ENCODE measurements at regions not wholly inside any gene's neighbourhood (a gene's known extent, or its start where the extent isn't known, plus 50 kb on each side); places are given as distances from the start of the nearest gene placed in this dataset.

- H3K9ac ChIP-seq (ENCODE audit: low read depth, low read length) = no peak overlapping the region
- no peaks in the 10 kb centered on the region for H3K36me3 ChIP-seq (ENCODE audit: insufficient read depth, low read depth, low read length)
- H3K4me3 ChIP-seq (ENCODE audit: low read length) = no peak overlapping the region
- H3K9me3 ChIP-seq (ENCODE audit: insufficient read depth, low read depth, low read length) = 0 out of 2 replicates have a peak, but pooled peaks cover 3% of the 10 kb centered on the region
- no peak overlapping the region for H3K27ac ChIP-seq (ENCODE audit: low read length)
- peaks cover 18% of the 10 kb centered on the region; the same call in 1 of the 2 replicates for H3K4me1 ChIP-seq (ENCODE audit: insufficient read depth, low read length)
- H3K27me3 ChIP-seq (ENCODE audit: insufficient read depth, low read length) = no peaks in the 10 kb centered on the region
Observed at GRCh38 chr13:90395846-90396245, 951.6 kb upstream of the MIR17HG start.

GRCh38 chr13:90396266-90396665 lies 951.2 kb upstream of the MIR17HG start:
- Histone ChIP-seq H3K4me1 (ENCODE audit: insufficient read depth, low read length) (peaks cover 18% of the 10 kb centered on the region; the same call in 1 of the 2 replicates), H3K27ac (ENCODE audit: low read length) (no peak overlapping the region), H3K9me3 (ENCODE audit: insufficient read depth, low read depth, low read length) (0 out of 2 replicates have a peak, but pooled peaks cover 3% of the 10 kb centered on the region), H3K36me3 (ENCODE audit: insufficient read depth, low read depth, low read length) (no peaks in the 10 kb centered on the region), H3K4me3 (ENCODE audit: low read length) (no peak overlapping the region), H3K9ac (ENCODE audit: low read depth, low read length) (no peak overlapping the region), H3K27me3 (ENCODE audit: insufficient read depth, low read length) (no peaks in the 10 kb centered on the region)

- Histone ChIP-seq H3K36me3 (ENCODE audit: insufficient read depth, low read depth, low read length) (no peaks in the 10 kb centered on the region), H3K27ac (ENCODE audit: low read length) (no peak overlapping the region), H3K27me3 (ENCODE audit: insufficient read depth, low read length) (no peaks in the 10 kb centered on the region)
Observed at GRCh38 chr13:90397503-90397902, 950.0 kb upstream of the MIR17HG start.

GRCh38 chr13:90400372-90400771 lies 947.1 kb upstream of the MIR17HG start:
- Histone ChIP-seq H3K9me3 (ENCODE audit: insufficient read depth, low read depth, low read length) (0 out of 2 replicates have a peak, but pooled peaks cover 3% of the 10 kb centered on the region), H3K36me3 (ENCODE audit: insufficient read depth, low read depth, low read length) (no peaks in the 10 kb centered on the region), H3K27me3 (ENCODE audit: insufficient read depth, low read length) (no peaks in the 10 kb centered on the region)

More at GRCh38 chr13:90397503-90397902, 950.0 kb upstream of the MIR17HG start:
- H3K9ac ChIP-seq (ENCODE audit: low read depth, low read length) = no peak overlapping the region
- 0 out of 2 replicates have a peak, but pooled peaks cover 3% of the 10 kb centered on the region for H3K9me3 ChIP-seq (ENCODE audit: insufficient read depth, low read depth, low read length)
- H3K4me1 ChIP-seq (ENCODE audit: insufficient read depth, low read length) = peaks cover 18% of the 10 kb centered on the region; the same call in 1 of the 2 replicates
- no peak overlapping the region for H3K4me3 ChIP-seq (ENCODE audit: low read length)

GRCh38 chr13:90401150-90401549 lies 946.3 kb upstream of the MIR17HG start:
- H3K9me3 ChIP-seq (ENCODE audit: insufficient read depth, low read depth, low read length) = 0 out of 2 replicates have a peak, but pooled peaks cover 3% of the 10 kb centered on the region
- no peak overlapping the region for H3K4me3 ChIP-seq (ENCODE audit: low read length)
- H3K9ac ChIP-seq (ENCODE audit: low read depth, low read length) = no peak overlapping the region
- no peaks in the 10 kb centered on the region for H3K27me3 ChIP-seq (ENCODE audit: insufficient read depth, low read length)
- H3K36me3 ChIP-seq (ENCODE audit: insufficient read depth, low read depth, low read length) = no peaks in the 10 kb centered on the region
- H3K4me1 ChIP-seq (ENCODE audit: insufficient read depth, low read length) = peaks cover 18% of the 10 kb centered on the region; the same call in 1 of the 2 replicates
- no peak overlapping the region for H3K27ac ChIP-seq (ENCODE audit: low read length)

More at GRCh38 chr13:90400372-90400771, 947.1 kb upstream of the MIR17HG start:
- H3K27ac ChIP-seq (ENCODE audit: low read length) = no peak overlapping the region
- no peak overlapping the region for H3K4me3 ChIP-seq (ENCODE audit: low read length)
- H3K4me1 ChIP-seq (ENCODE audit: insufficient read depth, low read length) = peaks cover 18% of the 10 kb centered on the region; the same call in 1 of the 2 replicates
- H3K9ac ChIP-seq (ENCODE audit: low read depth, low read length) = no peak overlapping the region

GRCh38 chr13:90402102-90402501 lies 945.4 kb upstream of the MIR17HG start:
- Histone ChIP-seq H3K9ac (ENCODE audit: low read depth, low read length) (no peak overlapping the region), H3K27ac (ENCODE audit: low read length) (no peak overlapping the region), H3K4me3 (ENCODE audit: low read length) (no peak overlapping the region), H3K27me3 (ENCODE audit: insufficient read depth, low read length) (no peaks in the 10 kb centered on the region), H3K36me3 (ENCODE audit: insufficient read depth, low read depth, low read length) (no peaks in the 10 kb centered on the region), H3K4me1 (ENCODE audit: insufficient read depth, low read length) (peaks cover 9% of the 10 kb centered on the region; the same call in 1 of the 2 replicates), H3K9me3 (ENCODE audit: insufficient read depth, low read depth, low read length) (0 out of 2 replicates have a peak, but pooled peaks cover 3% of the 10 kb centered on the region)

- no peak overlapping the region for H3K9ac ChIP-seq (ENCODE audit: low read depth, low read length)
- H3K4me1 ChIP-seq (ENCODE audit: insufficient read depth, low read length) = peaks cover 4% of the 10 kb centered on the region; the same call in 1 of the 2 replicates
- no peak overlapping the region for H3K27ac ChIP-seq (ENCODE audit: low read length)
- no peaks in the 10 kb centered on the region for H3K36me3 ChIP-seq (ENCODE audit: insufficient read depth, low read depth, low read length)
- H3K9me3 ChIP-seq (ENCODE audit: insufficient read depth, low read depth, low read length) = 0 out of 2 replicates have a peak, but pooled peaks cover 3% of the 10 kb centered on the region
- no peak overlapping the region for H3K4me3 ChIP-seq (ENCODE audit: low read length)
- no peaks in the 10 kb centered on the region for H3K27me3 ChIP-seq (ENCODE audit: insufficient read depth, low read length)
Observed at GRCh38 chr13:90402613-90403012, 944.9 kb upstream of the MIR17HG start.

GRCh38 chr13:90403330-90404082 lies 944.0 kb upstream of the MIR17HG start:
- no peaks in the 10 kb centered on the region for H3K36me3 ChIP-seq (ENCODE audit: insufficient read depth, low read depth, low read length)
- no peak overlapping the region for H3K27ac ChIP-seq (ENCODE audit: low read length)
- no peak overlapping the region for H3K4me3 ChIP-seq (ENCODE audit: low read length)
- no peaks in the 10 kb centered on the region for H3K4me1 ChIP-seq (ENCODE audit: insufficient read depth, low read length)
- H3K9me3 ChIP-seq (ENCODE audit: insufficient read depth, low read depth, low read length) = 0 out of 2 replicates have a peak, but pooled peaks cover 3% of the 10 kb centered on the region
- no peak overlapping the region for H3K9ac ChIP-seq (ENCODE audit: low read depth, low read length)
- H3K27me3 ChIP-seq (ENCODE audit: insufficient read depth, low read length) = no peaks in the 10 kb centered on the region

- no peaks in the 10 kb centered on the region for H3K36me3 ChIP-seq (ENCODE audit: insufficient read depth, low read depth, low read length)
- no peak overlapping the region for H3K27ac ChIP-seq (ENCODE audit: low read length)
- no peaks in the 10 kb centered on the region for H3K27me3 ChIP-seq (ENCODE audit: insufficient read depth, low read length)
- no peaks in the 10 kb centered on the region for H3K9me3 ChIP-seq (ENCODE audit: insufficient read depth, low read depth, low read length)
- H3K4me1 ChIP-seq (ENCODE audit: insufficient read depth, low read length) = no peaks in the 10 kb centered on the region
- no peak overlapping the region for H3K9ac ChIP-seq (ENCODE audit: low read depth, low read length)
- no peak overlapping the region for H3K4me3 ChIP-seq (ENCODE audit: low read length)
Observed at GRCh38 chr13:90405301-90405700, 942.2 kb upstream of the MIR17HG start.

GRCh38 chr13:90412980-90413379 lies 934.5 kb upstream of the MIR17HG start:
- H3K4me1 ChIP-seq (ENCODE audit: insufficient read depth, low read length) = peaks cover 13% of the 10 kb centered on the region; the same call in 1 of the 2 replicates
- no peaks in the 10 kb centered on the region for H3K27me3 ChIP-seq (ENCODE audit: insufficient read depth, low read length)
- H3K27ac ChIP-seq (ENCODE audit: low read length) = no peak overlapping the region
- no peak overlapping the region for H3K9ac ChIP-seq (ENCODE audit: low read depth, low read length)
- H3K4me3 ChIP-seq (ENCODE audit: low read length) = no peak overlapping the region
- no peaks in the 10 kb centered on the region for H3K36me3 ChIP-seq (ENCODE audit: insufficient read depth, low read depth, low read length)
- H3K9me3 ChIP-seq (ENCODE audit: insufficient read depth, low read depth, low read length) = no peaks in the 10 kb centered on the region

- H3K36me3 ChIP-seq (ENCODE audit: insufficient read depth, low read depth, low read length) = no peaks in the 10 kb centered on the region
- H3K4me1 ChIP-seq (ENCODE audit: insufficient read depth, low read length) = peaks cover 13% of the 10 kb centered on the region; the same call in 1 of the 2 replicates
- H3K9ac ChIP-seq (ENCODE audit: low read depth, low read length) = no peak overlapping the region
- H3K27ac ChIP-seq (ENCODE audit: low read length) = no peak overlapping the region
- H3K27me3 ChIP-seq (ENCODE audit: insufficient read depth, low read length) = no peaks in the 10 kb centered on the region
- H3K4me3 ChIP-seq (ENCODE audit: low read length) = no peak overlapping the region
- no peaks in the 10 kb centered on the region for H3K9me3 ChIP-seq (ENCODE audit: insufficient read depth, low read depth, low read length)
Observed at GRCh38 chr13:90413548-90413947, 933.9 kb upstream of the MIR17HG start.
